Activated CD8-positive, alpha-beta memory T cell treated with anti-CD3 and anti-CD28 coated beads for 24 hours (primary cell): ENCODE measurements at regions not wholly inside any gene's neighbourhood (a gene's known extent, or its start where the extent isn't known, plus 50 kb on each side); places are given as distances from the start of the nearest gene placed in this dataset.

Experiments used
- DNase-seq: peaks from one replicate; pipeline ENCODE4 v3.0.0-alpha.2; 2020

GRCh38 chr11:95508219-95508890 lies 277.4 kb upstream of the SESN3 start:
- DNase-seq = no peak

GRCh38 chr11:95507794-95508193 lies 276.8 kb upstream of the SESN3 start:
- DNase-seq = no peak

- no peak for DNase-seq
Observed at GRCh38 chr11:95506777-95507176, 275.8 kb upstream of the SESN3 start.

DNA sequence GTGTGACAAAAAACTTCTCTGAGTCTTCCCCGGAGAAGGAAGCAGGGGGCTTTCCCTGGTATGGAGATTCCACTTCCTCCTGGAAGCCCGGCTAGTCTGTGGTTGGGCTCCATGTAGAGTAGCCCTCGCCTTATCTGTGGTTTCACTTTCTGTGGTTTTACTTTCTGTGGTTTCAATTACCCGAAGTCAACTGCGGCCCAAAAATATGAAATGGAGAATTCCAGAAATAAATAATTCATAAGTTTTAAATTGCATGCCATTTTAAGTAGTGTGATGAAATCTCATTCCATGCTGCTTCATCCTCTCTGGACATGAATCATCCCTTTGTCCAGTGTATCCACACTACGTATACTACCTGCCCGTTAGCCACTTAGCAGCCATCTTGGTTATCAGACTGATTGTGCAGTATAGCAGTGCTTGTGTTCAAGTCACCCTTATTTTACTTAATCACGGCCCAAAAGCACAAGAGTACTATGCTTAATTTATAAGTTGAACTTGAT lies 275.0 kb upstream of the SESN3 start:
- DNase-seq = no peak

GRCh38 chr11:95503047-95503446 lies 272.0 kb upstream of the SESN3 start:
- no peak for DNase-seq

DNA sequence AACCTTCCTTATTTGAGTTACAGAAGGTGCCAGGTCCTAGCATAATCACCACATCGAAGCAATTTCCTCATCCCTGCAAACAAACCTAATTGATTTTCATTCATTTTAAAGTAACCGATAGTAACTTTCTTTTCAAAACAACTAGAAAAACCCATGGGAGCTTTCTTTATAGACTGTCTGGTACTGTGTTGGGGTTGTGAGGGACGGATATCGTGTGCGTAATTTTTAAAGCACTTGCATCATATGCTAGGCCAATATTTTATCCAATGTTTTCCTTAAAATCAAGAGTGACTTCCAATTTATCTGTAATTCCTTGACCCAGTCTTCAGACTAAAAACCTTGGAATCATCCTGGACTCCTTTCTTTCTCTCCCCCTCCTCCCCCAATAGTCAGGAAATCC lies 271.5 kb upstream of the SESN3 start:
- no peak for DNase-seq

- DNase-seq = no peak
Observed at GRCh38 chr11:95501761-95502266, 270.8 kb upstream of the SESN3 start.

DNA sequence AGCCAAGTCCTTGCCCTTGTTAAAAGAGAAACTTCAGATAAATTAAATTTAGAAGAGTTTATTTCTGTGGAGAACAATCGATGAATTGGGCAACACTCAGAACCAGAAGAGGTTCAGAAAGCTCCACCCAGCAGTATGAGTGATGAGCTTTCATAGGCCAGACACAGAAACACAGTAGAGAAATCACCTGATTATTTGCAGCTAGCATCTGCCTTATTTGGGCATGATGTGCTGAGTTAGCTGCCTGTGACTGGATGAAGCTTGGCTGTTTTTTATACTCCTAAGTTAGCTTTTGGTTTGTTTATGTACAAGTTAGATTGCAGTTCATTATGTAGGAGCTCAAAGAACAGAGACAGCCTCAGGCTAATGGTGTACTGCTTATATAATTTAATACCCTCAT lies 269.5 kb upstream of the SESN3 start:
- DNase-seq = no peak

DNA sequence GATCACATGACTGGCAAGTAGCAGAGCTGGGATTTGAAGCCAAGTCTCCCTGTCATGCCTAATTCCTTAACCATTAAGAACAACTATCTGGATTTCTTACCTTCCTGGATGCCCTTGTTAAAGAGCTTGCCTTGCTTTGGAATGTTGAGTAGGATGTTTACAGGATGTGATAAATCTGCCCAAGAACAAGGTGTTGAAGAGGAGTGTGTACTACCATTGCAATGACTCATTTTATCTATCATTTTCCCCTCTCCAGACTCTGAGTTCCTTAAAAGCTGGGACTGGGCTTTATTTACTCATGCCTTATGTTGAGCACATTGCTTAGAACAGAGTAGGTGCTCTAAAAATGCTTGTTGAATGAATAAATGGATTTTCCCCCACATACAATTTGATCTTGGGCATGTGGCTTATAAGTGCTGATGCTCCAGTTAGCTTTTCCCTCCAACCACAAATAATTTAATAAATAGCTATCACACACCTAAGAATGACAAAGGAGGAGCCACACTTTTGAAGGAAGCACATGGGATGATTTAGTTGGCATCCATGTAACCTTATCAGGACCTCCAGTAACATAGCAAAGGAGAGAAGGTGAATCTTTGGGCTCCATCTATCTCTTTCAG lies 268.6 kb upstream of the SESN3 start:
- no peak for DNase-seq

DNA sequence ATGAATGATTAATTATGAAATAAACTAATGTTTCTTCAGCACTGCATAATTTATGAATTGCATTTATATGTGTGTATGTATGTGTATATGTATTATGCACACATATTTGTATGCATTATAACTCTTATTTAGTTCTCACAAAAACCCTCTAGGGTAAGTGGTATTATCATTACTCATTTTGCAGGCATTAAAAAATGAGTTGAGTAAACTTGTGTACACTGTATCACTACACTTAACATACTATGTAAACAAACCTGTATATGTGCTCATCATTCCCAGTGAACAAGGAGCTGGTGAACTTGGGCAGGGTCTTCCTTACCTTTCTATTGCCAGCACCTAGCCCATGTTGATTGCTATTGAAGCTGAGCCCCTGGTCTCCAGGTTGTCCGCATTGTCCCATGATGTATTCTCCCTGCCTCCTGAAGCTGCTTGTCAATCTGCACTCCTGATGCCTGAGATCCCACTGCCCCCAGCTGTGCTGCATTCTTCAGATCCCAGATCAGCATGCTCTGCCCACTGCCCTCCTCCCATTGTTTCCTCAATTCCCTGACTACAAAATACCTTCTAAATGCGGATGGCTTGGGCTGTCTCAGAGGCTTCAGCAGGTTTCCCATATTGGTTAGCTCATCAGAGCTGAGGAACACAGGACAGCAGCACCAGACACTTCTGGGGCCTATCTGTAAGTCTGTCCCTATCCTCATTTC lies 267.9 kb upstream of the SESN3 start:
- DNase-seq = no peak

DNA sequence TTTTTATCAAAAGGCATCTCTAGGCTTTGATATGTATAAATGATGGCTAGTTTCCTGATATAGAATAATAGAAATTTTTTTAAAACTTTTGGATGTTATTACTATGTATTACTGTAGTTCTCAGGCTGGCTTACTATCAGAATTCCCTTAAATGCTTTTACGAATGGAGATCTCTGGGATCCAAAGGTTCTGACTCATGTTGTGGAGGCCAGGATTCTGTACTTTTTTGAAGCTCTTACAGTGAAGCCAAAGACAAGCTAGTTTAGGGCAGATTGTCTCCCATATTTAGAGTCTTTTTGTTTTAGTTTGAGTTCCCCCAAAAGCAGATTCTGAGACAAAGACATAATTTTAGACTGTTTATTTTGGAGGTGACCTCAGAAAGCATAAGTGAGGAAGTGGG lies 265.9 kb upstream of the SESN3 start:
- no peak for DNase-seq

- no peak for DNase-seq
Observed at GRCh38 chr11:95495706-95496105, 264.7 kb upstream of the SESN3 start.

- no peak for DNase-seq
Observed at GRCh38 chr11:95494856-95495255, 263.9 kb upstream of the SESN3 start.

DNA sequence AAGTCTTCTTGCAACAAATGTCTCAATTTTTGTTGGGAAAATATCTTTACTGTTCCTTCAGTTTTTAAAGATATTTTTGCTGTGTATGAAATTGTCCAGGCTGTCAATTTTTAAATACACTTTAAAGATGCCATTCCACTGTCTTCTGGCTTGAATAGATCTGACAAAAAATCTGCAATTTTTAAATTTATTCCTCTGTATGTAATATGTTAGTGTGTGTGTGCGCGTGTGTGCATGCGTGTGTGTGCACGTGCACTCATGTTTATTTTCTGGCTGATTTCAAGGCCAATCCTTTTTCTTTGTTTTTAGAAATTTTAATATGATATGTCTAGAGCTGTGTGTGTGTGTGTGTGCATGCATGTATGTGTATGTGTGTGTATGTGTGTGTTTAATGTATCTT lies 263.2 kb upstream of the SESN3 start:
- no peak for DNase-seq

DNA sequence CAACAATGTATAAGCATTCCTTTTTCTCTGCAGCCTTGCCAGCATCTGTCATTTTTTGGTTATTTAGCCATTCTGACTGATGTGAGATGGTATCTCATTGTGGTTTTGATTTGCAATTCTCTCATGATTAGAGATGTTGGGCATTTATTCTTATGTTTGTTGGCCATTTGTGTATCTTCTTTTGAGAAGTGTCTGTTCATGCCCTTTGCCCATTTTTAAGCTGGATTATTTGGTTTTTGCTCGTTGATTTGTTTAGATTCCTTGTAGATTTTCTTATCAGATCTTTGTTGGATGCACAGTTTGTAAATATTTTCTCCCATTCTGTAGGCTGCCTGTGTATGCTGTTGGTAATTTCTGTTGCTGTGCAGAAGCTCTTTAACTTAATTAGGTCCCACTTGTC lies 259.6 kb upstream of the SESN3 start:
- no peak for DNase-seq

DNA sequence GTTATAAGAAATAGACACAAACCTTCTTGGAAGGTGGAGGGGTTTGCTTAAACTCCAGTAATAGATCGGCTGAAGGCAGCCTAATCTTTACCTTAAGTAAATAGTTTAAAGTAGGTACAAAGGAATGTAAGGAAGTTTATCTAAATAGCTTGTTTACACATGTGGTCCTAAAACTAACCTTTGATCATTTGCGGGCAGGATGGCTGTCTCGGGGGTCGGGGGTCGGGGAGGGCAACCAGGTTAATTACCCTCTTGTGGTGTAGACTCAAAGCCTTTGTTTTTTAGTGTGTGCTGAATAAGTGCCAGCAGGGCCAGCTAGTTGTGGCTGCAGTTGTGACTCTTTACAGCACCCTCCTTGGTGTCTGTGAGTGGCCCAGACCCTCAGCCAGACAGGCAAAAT lies 256.9 kb upstream of the SESN3 start:
- no peak for DNase-seq

DNA sequence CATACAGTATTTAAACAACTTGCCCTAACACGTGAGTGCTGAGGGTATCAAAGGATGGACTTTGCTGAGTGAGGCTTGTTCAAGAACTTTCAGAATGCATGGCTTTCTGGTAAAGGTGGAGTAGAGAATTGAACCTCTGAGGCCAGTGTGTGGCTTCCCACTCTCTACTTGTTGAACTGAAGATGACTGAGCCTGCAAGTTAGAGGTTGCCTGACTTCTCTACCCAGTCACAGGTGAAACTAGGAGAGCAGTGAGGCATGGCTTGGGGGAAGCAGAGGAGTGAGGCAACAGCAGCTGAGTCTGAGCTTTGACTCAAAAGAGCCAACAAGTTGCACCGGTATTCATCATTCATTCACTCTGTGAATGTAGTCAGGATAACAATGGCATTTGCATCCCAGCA lies 256.4 kb upstream of the SESN3 start:
- no peak for DNase-seq

DNA sequence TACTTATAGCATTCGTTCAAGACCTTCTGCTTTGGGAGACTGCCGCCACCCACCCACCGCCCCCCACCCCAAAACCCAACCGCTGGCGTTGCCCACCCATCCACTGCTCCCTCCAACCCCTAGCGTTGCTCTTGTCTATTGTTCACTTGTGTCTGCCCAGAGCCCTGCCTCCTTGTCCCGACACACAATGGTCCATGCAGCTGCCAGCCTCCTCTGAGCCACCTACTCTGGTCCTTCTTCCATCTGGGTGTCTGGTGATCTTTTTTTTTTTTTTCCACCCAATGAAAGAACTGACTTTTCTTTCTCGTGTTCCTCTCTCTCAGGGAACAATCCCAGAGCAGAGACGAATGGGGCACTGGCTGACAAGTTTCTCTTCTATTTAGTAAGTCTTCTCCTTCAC lies 256.0 kb upstream of the SESN3 start:
- DNase-seq = no peak

DNA sequence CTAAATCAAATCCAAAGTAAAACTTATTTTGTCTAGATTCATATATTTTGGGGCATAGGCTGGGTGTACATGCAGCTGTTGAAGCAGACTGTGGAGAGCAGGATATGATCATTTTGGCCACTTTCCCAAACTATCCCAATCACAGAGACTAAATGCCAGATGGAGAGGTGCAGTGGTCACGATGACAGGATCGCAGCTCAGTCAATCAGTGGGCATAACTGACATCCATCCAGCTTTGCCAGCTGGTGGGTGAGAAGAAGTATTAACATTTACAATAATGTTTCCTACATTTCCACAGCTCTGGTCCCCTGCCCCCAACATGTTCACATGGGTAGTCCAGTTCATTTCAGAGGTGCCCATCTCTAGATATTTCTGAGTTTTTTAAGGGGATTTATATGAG lies 255.5 kb upstream of the SESN3 start:
- no peak for DNase-seq

DNA sequence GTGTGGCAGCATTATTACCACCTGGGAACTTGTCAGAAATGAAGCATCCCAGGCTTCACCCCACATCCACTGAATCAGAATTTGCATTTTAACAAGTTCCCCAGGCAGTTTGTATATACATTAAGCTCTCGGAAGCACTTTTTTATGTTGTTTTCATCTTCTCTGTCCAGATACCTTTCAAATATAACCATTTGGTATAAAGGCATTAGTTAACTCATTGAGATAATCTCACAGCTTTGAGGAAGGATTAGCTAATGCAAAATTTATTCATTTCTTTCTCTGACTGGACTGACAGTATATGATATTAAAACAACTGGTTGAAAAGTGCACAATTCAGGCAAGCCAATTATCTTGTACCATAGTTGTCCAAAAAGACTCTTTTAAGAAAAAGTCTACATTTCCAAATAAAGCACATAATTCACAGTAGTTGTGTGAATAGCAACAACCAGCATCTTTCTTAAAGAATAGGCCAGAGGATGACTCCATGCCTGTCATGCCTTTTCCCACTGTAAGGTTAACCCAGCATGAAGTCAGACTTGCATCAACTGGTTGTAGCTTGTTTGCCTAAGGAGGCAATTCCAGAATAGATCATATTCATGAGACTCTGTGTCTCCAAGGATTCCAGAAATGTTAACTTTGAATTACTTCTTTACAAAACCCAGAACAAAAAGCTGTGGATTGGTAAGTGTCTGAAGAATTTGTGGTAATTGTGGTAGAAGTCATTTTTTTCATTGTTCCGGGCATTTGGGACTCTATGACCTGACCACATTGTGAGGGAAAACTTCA lies 254.3 kb upstream of the SESN3 start:
- no peak for DNase-seq

DNA sequence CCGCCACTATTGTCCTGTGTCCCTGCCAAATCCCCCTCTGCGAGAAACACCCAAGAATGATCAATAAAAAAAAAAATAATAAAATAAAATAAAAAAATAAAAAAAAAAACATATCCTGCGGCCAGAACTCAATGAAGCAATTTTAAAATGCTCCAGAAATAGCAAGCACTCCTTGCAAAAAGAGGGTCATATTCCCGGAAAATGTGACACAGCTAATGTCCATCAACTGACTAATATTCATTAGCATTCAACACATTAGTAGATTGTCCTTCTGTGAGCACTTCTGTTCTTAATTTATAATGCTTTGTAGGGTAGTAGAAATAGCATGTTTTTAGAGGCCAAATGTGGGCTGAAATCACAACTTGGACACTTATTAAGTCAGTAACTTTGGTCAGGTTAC lies 252.3 kb upstream of the SESN3 start:
- DNase-seq = no peak

DNA sequence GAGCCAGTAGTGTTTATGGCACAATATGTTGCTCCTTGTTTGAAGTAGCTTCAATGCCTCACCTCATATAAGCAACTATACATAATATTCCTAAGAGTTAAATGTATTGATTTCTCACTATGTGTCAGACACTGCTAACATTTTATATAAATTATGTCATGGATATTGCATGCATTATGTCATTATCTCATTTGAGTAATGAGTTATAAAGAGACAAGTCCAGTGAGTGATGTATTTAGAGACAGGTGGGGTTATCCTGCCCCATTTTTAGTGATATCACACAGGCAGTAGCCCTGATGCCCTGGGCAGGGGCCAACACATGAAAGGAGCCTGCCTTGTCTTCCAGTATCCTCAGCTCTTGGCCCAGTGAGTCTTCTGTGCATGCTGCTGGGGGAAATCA lies 247.0 kb upstream of the SESN3 start:
- DNase-seq = no peak

- DNase-seq = no peak
Observed at GRCh38 chr11:95469258-95469657, 238.3 kb upstream of the SESN3 start.
